NCI-H1694 treated with DMSO at 0.1 percent for 48 hours (cell line): ENCODE measurements at regions not wholly inside any gene's neighbourhood (a gene's known extent, or its start where the extent isn't known, plus 50 kb on each side); places are given as distances from the start of the nearest gene placed in this dataset.

ENCODE experiments used
- DNase-seq: peaks from one replicate; lab custom pipeline; 2025; lab: John Stamatoyannopoulos, UW

DNA sequence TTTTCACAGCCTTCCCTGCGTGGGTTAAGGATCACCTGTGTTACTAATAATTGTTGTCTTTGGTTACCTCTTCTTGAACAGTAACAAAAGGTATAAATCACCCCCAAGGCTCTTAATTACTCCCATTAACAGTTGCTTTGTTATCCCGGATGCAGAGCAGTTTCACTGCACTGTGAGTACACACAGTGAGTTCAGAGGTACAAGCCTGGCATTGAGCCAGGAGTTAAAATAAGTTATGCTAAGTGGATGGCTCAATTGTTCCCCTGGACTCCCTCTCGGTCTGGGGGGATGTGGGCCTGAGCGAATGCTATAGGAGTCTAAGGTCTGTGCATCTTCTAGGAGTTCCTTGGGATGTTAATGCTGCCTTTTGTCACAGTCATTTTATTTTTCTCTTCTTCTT, 258.3 kb downstream of the ATG4C start:
- DNase-seq, result no peak

DNA sequence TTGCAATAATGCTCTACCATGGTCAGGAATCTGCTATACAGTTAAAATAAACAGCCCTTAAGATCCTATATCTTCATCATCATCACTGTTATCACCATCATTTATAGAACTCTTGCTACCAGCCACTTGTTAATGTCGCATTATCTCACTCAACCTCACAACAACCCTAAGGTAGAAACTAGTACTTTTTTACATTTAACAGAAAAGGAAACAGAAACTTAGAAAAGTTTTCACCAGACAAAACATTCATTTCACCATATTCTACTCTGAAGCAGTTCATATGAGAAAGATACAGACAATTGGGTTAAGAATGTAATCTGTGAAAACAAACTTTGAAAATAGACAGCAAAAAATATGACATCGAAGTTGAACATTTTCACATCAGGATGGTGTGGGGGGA, 262.6 kb downstream of the ATG4C start:
- DNase-seq, result no peak

- no peak for DNase-seq
Measured at GRCh38 chr1:63049135-63049534, 265.2 kb downstream of the ATG4C start.

DNA sequence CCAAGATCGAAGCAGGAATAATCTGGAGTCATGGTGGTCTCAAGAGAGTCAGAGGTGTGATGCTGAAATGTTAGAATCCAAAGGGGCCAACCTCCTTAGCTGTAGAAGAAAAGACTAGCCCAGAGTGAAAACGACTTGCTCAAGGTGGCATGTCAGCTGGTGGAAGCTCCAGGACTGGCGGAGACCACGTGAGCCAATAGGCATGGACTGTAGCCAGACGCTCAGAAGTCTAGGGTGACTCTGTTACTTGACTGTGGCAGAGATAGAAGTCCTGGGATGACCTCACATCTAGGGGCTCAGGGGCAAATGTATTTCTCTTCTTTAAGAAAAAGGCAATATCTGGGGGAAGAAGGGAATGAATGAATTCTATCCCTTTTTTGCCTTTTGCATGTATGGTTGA, 267.4 kb downstream of the ATG4C start:
- no peak for DNase-seq

DNA sequence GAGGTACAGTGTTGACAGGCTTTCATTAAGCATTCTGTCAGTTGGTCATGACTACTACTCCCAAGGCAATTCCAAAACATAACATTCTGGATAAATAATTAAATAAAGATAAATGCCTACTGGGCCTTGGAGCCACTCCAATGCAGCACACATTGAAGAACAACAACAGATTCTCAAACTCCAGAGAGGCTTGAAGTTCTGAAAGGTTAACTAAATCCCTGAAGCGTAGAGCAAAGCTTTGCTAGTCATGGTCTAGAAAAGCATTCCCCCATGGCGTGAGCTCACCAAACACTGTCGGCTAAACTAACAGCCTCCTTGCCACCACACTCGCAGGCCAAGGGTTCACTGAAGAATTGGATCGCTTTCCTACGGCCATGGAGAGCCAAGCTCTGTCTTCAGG, 268.0 kb downstream of the ATG4C start:
- DNase-seq, result no peak

DNA sequence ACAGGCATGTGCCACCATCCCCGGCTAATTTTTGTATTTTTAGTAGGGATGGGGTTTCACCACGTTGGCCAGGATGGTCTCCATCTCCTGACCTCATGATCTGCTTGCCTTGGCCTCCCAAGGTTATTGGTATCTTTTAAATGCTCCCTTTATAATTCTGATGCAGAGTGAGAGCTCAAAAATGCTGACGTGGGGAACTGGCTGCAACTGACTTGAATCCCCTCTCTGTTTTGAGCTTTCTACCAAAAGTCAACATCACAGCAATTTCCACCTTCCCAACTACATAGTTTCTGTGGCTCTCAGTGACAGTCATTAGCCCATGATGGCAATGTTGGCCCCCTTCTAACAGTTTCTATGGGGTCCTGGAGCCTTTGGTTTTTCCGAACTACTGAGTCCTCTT, 268.2 kb upstream of the FOXD3 start:
- no peak for DNase-seq

- no peak for DNase-seq
Measured at GRCh38 chr1:63063367-63063766, 259.0 kb upstream of the FOXD3 start.

DNA sequence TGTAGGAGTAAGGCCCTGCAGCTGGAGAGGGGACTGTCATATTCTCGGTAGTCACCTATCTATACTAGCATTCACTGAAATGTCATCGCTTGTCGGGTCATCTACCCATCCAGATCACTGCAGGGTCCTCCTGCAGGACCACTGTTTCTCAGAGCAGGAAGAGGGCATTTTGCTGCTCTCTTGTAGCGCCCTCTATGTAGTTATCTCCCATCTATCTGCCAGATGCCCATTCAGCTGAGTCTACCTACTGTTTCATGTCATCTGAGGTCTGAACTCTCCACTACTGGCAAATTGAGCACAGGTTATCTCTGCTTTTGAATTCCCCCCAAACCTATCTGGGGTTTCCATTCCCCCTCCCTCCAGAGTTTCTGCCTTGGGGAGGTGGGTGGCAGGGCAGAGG, 258.2 kb upstream of the FOXD3 start:
- DNase-seq, result no peak

- DNase-seq, result no peak
Measured at GRCh38 chr1:63068626-63069025, 253.7 kb upstream of the FOXD3 start.

- DNase-seq, result no peak
Measured at GRCh38 chr1:63069214-63069613, 253.2 kb upstream of the FOXD3 start.

- DNase-seq, result no peak
Measured at GRCh38 chr1:63073309-63074306, 248.8 kb upstream of the FOXD3 start.

DNA sequence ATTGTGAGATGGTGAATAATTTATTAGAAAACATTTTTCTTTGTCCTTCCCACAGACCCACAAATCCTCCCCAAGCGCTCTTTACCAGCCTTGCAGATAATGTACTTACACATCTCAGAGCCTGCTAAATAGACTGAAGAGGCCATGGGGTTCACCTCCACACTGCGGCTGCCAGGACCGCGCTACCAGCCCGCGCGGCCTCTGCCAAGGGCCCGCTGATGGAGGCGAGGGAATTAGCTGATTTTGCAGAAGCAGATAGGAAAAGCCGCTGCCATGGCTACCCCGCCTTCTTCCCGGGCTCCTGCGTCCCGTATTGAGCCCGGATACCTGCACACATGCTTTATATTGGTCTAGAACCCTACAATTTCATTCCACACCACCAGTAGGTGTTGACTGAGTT, 248.0 kb upstream of the FOXD3 start:
- DNase-seq, result no peak

DNA sequence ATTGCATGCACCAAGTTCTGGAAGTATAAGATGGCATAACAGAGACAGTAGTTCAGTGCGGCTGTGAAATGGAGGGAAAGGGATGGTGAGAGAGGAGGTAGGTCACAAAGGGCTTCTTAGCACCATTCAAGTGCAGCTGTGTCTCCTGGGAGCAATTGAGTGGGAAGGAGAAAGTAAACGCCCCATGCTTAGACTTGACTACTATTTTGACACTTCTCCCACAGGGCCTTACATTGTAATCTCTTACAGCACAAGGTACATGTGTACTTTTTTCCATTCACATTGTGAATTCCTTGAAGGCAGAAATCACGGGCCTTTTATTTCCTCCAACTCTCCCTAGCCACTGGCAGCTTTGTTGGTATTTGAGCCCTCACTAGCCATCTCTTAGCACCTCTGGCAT, 239.6 kb upstream of the FOXD3 start:
- no peak for DNase-seq

- DNase-seq, result no peak
Measured at GRCh38 chr1:63087966-63088365, 234.4 kb upstream of the FOXD3 start.

- DNase-seq, result no peak
Measured at GRCh38 chr1:63099188-63099587, 223.2 kb upstream of the FOXD3 start.

- DNase-seq, result no peak
Measured at GRCh38 chr1:63101336-63101735, 221.0 kb upstream of the FOXD3 start.

- DNase-seq, result no peak
Measured at GRCh38 chr1:63103682-63104081, 218.7 kb upstream of the FOXD3 start.

DNA sequence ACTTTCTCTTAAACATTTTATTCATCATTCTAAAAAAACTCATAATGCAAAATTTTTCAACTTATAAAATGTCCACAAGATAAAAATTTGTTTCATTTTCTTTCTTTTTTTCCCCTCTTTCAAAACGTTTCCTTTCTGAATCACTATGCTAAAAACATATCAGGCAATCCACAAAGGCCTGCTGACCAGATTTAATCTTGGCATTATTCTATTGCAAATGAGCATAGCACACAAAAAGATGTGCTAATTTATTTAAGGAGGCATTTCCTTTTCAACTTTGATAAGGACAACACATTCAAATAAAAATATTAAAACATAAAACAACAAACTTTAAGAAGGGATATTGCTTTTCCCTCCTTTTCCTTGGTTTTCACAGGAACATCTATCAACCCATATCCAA, 215.3 kb upstream of the FOXD3 start:
- DNase-seq, result no peak

- no peak for DNase-seq
Measured at GRCh38 chr1:63108206-63108605, 214.2 kb upstream of the FOXD3 start.

DNA sequence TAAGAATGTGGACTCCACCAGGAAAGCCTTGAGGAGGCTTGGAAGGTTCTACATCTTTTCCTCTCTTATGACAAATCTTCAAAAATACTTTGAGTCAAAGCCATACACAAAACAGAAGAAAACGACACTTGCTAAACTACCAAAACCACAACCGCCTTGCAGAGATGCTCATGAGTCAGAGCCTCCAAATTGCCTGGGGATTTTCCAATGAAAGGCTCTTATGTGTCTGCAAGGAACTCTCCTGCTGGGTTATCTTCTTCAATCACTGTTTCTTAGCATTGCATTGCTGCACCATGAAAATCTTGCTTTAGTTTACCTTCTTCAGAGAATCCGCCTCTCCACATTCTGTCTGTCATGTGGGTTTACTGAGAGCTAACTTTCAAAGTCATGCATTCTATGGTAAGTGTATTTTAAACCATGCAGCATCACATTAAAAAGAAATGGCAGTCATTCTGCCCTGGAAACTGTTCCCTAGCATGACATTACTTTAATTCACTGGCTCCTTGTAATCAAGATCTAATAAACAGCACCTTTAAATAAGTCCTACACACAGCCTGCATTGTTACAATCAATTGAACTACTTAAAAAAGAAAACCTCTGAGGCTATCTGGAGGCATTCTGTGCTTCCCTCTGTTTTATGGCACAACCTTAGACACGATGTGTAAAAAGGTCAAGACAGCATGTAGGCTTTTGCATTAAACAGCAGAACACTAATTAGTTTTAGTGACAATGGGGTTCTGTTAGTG, 210.0 kb upstream of the FOXD3 start:
- DNase-seq, result no peak

DNA sequence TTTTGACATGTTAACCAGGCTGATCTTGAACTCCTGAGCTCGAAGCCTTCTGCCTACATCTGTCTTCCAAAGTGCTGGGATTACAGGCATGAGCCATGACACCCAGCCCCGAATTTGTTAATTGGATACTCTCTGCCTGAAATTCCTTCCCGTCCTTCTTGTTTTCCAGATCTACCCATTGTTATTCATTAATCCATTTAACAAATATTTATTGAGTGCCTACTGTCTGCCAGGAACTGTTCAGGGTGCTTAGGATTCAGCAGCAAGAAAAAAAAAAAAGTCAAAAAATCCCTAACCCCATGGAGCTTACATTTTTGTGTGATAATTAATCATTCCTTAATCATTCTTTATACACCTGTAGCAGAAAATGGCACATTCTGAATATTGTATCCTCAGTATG, 206.8 kb upstream of the FOXD3 start:
- DNase-seq, result no peak

- DNase-seq, result no peak
Measured at GRCh38 chr1:63116016-63116415, 206.4 kb upstream of the FOXD3 start.

DNA sequence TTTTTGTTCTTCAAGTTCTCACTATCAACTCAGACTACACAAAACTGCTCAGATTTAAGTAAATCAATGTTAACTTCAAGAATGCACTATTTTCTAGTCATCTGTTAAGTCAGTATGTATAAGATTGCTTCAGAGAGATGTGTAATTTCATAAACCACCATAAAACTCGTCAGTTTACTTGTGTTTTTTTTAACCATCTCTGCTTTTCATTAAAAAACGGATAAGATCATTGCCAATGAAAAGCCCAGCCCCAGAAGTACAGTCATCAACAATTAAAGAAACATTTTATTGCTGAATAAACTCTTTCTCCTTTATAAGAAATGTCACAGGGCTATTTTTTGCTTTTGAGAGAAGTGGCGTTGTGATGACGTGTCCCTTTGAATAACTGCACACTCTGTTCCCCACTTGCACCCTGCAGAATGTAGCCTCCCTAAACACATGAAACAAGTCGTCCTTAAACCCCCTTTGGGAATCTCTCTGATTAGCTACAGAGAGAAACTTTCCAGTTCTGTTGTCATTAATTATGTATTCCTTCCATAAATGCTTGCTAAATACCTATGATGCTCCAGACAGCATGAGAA, 202.7 kb upstream of the FOXD3 start:
- no peak for DNase-seq
